ENCODE measurements at regions not wholly inside any gene's neighbourhood (a gene's known extent, or its start where the extent isn't known, plus 50 kb on each side); places are given as distances from the start of the nearest gene placed in this dataset.

- ATAC-seq, result no peak
Measured at GRCh38 chr7:84536271-84536870, 341.8 kb upstream of the SEMA3A start.

- no peak for ATAC-seq
Measured at GRCh38 chr7:84535580-84536270, 341.1 kb upstream of the SEMA3A start.

- ATAC-seq, result no peak
Measured at GRCh38 chr7:84533182-84533581, 338.6 kb upstream of the SEMA3A start.

GRCh38 chr7:84532196-84532595 lies 337.6 kb upstream of the SEMA3A start:
- no peak for ATAC-seq

GRCh38 chr7:84529480-84530205 lies 335.1 kb upstream of the SEMA3A start:
- no peak for ATAC-seq

GRCh38 chr7:84528756-84529479 lies 334.3 kb upstream of the SEMA3A start:
- no peak for ATAC-seq

GRCh38 chr7:84524714-84525694 lies 330.4 kb upstream of the SEMA3A start:
- ATAC-seq, result no peak

GRCh38 chr7:84513061-84513460 lies 318.5 kb upstream of the SEMA3A start:
- no peak for ATAC-seq

- ATAC-seq, result no peak
Measured at GRCh38 chr7:84512055-84512454, 317.5 kb upstream of the SEMA3A start.

GRCh38 chr7:84510505-84510904 lies 315.9 kb upstream of the SEMA3A start:
- ATAC-seq, result no peak

- ATAC-seq, result no peak
Measured at GRCh38 chr7:84509522-84509921, 314.9 kb upstream of the SEMA3A start.

GRCh38 chr7:84508606-84509005 lies 314.0 kb upstream of the SEMA3A start:
- no peak for ATAC-seq

- ATAC-seq, result no peak
Measured at GRCh38 chr7:84507529-84507928, 312.9 kb upstream of the SEMA3A start.

- no peak for ATAC-seq
Measured at GRCh38 chr7:84506151-84506550, 311.6 kb upstream of the SEMA3A start.

- no peak for ATAC-seq
Measured at GRCh38 chr7:84502239-84502638, 307.6 kb upstream of the SEMA3A start.

- no peak for ATAC-seq
Measured at GRCh38 chr7:84497873-84498272, 303.3 kb upstream of the SEMA3A start.

- ATAC-seq, result no peak
Measured at GRCh38 chr7:84495128-84495527, 300.5 kb upstream of the SEMA3A start.

- no peak for ATAC-seq
Measured at GRCh38 chr7:84492098-84493034, 297.8 kb upstream of the SEMA3A start.

- no peak for ATAC-seq
Measured at GRCh38 chr7:84490661-84491060, 296.1 kb upstream of the SEMA3A start.

GRCh38 chr7:84484502-84485079 lies 290.0 kb upstream of the SEMA3A start:
- no peak for ATAC-seq
